ENCODE measurements at regions not wholly inside any gene's neighbourhood (a gene's known extent, or its start where the extent isn't known, plus 50 kb on each side); places are given as distances from the start of the nearest gene placed in this dataset.

DNA sequence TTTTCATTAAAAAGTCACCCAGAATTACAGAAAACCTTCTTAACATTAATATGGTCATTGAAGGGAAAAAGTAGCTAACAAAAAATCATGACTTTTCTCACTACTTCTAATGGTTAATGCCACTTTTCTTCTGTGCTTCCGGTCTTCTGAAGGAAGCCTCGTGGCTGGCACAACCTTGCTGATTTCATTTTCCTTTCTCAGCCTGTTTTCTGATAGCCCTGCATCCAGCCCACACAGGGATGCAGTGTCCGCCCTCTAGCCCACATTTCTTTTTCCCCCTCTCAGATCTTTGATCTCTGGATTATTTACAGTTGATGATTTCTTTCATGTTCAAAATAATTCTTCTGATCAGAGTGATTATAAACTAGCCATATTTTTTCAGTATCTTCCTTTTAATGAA is 655.4 kb upstream of the EPHA7 start:
- TF ChIP-seq, protein P1, sequence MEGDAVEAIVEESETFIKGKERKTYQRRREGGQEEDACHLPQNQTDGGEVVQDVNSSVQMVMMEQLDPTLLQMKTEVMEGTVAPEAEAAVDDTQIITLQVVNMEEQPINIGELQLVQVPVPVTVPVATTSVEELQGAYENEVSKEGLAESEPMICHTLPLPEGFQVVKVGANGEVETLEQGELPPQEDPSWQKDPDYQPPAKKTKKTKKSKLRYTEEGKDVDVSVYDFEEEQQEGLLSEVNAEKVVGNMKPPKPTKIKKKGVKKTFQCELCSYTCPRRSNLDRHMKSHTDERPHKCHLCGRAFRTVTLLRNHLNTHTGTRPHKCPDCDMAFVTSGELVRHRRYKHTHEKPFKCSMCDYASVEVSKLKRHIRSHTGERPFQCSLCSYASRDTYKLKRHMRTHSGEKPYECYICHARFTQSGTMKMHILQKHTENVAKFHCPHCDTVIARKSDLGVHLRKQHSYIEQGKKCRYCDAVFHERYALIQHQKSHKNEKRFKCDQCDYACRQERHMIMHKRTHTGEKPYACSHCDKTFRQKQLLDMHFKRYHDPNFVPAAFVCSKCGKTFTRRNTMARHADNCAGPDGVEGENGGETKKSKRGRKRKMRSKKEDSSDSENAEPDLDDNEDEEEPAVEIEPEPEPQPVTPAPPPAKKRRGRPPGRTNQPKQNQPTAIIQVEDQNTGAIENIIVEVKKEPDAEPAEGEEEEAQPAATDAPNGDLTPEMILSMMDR (IDR thresholded peaks at IDR 0.05; ENCODE audit: insufficient read depth, low read depth, low read length), result no peak
- TF ChIP-seq EZH2 (IDR thresholded peaks at IDR 0.05; ENCODE audit: insufficient read depth, low read length), result no peak

All from astrocyte (in vitro differentiated cells and primary cell).